CD4-positive, alpha-beta T cell treated with Interleukin-6 for 4 hours (primary cell): ENCODE measurements at regions not wholly inside any gene's neighbourhood (a gene's known extent, or its start where the extent isn't known, plus 50 kb on each side); places are given as distances from the start of the nearest gene placed in this dataset.
"Not testable (repeated sequence)": the region's sequence is repeated elsewhere in the genome, so short reads cannot be mapped to it uniquely, and the experiment has no call there.

Source experiments
- DNase-seq: peaks from one replicate; pipeline ENCODE4 v3.0.0-alpha.2; 2020; ENCODE audit warnings: mixed read lengths

GRCh38 chr2:4883375-4883774 is 808.8 kb upstream of the SOX11 start:
- DNase-seq: no peak

- DNase-seq: no peak
Measured at GRCh38 chr2:4884117-4884571, 808.0 kb upstream of the SOX11 start.

DNA sequence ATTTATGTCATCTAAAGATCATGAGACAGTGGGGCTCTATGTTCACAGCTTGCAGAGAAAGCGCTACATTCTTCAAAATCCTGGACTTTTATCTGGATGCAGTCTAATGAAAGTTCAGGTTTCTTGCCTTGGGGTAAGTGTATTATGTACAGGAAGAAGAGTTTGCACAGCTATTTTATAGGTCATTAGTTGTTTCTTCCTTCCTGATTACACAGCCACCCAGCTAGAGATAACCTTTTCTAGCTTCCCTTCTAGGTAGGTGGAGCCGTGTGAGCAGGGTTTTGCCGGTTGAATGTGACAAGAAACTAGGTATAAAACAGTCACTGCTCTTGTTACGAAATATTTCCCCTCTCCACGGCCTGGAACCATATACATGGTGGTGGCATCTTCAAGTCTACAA is 800.8 kb upstream of the SOX11 start:
- DNase-seq: no peak

GRCh38 chr2:4895371-4895770 is 796.8 kb upstream of the SOX11 start:
- no peak for DNase-seq

- DNase-seq: no peak
Measured at GRCh38 chr2:4898706-4899105, 793.5 kb upstream of the SOX11 start.

- no peak for DNase-seq
Measured at GRCh38 chr2:4900242-4900641, 791.9 kb upstream of the SOX11 start.

GRCh38 chr2:4900861-4901770 is 791.1 kb upstream of the SOX11 start:
- no peak for DNase-seq

- no peak for DNase-seq
Measured at GRCh38 chr2:4903656-4904348, 788.4 kb upstream of the SOX11 start.

- no peak for DNase-seq
Measured at GRCh38 chr2:4908461-4908860, 783.7 kb upstream of the SOX11 start.

DNA sequence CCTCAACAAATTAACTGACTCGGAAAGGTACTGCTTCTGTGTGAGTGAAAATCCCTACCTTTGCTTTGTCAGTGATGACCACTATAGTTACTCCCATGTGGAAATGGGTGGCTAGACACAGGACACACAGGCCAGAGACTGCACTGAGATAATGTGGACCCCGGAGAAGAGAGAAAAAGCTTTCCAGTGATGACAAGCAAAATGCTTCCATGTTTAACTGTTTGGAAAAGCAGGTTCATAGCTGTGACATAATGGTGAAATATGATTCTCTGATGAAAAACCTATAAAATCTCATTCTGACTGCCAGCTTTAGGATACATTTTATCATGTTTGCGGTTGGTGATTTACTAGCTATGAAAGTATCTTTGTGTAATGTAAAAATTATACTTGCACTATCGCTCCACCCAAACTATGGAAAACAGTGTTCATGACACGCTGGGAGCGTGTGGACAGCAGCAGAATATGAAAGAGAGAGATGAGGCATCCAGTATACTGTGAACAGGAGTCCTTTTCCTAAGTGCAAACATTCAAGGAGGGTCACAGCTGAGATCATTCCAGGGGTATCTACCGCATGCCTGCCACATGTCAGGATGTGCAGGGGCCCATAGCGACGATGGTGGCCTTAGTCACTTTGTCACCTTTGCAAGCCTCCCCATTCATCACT is 782.7 kb upstream of the SOX11 start:
- no peak for DNase-seq

DNA sequence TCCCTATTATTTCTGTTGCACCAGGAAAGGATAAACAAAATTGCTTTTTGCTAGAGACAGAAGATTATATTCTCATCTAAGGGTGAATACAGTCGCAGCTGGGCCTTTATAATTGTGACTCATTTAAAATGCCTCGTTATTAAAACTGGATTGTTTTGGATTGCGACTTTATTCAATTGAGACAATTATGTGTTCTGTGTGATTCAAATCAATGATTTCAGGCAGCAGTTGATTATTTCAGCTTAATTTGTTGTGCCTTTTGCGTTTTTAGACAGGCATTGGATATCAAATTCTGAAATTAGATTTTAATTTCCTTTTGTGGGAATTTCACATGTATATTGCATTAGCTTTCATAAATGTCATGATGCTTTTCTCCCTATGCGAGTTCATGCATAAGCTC is 778.1 kb upstream of the SOX11 start:
- no peak for DNase-seq

DNA sequence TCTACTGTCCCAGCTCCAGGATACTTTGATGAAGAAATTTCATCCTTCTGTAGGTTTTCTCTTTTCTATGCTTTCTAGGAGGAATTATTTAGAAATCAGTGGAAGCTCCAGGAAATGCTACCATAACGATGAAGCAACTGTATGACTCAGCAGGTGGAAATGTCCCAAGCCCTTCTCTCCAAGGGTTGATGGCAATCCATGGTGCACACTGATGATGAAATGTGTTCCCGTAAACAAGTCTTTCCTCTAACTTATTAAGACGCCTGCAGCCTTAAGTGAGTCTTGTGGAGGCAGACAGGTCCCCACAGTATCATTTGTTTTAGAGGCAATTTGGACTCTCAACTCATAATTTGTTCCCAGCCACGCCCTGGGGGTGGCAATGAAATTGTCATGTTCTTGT is 777.6 kb upstream of the SOX11 start:
- DNase-seq: no peak

DNA sequence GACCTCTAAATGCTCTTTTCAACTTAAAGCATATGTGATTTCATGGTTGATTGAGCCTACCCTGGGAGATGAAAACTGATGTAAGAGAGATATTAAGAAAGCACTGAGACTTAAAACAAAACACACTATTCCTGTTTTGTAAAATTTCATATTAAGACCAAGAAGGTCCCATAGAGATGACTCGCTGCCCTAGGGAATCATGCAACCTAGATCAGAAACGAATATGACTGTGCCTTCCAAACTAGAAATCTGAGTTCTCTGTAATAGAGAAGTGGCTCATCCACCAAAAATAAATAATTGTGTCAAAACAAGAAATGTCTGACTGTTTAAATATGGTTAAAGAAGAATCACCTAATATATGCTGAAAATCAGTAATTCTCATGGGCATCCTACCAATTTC is 776.8 kb upstream of the SOX11 start:
- no peak for DNase-seq

DNA sequence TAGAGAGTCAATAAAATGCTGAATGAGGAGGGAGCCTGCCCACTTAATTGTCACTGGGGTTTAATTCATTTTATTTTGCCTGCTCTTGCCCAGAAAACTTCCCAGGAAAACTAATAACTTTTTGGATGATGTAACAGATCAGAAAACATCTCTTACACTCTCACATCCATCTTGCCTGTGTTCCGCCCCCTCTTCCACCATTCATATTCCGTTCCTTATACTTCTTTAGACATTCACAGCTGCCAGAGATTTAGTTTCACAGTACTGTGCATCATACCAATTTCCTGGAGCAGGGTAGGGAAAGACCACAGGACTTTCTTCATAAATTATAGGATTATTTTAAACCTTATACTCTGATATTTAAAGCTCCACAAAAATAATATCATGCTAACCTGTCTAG is 776.1 kb upstream of the SOX11 start:
- no peak for DNase-seq

- DNase-seq: no peak
Measured at GRCh38 chr2:4930704-4931103, 761.5 kb upstream of the SOX11 start.

DNA sequence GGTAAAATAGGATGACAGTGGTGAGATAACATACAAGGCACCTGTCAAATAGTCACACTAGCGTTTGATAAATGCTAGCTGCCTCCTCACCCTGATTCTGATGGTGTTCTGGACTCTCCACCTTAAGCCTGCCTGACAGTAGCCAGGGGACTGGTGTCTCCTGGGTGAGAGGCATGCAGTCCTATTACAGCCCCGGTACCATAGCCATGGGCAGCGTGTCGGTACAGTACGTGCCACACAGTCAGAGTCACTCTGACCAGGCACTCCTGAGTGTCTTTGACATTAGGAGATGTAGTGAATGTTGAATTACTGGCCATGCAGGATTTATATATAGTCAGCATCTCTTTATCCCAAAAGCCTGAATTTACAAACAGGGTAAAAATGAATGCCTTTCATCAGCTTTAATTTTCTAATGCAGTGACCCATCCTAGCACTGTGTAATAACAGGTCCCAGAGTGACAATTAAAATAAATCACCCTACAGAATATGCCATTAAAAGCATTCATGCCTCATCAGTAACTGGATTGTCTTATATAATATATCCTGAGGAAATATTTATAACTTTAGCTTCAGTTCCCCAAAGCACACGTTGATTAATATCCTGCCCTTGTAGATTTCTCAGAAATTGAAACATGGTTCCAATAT is 760.3 kb upstream of the SOX11 start:
- DNase-seq: no peak

GRCh38 chr2:4935291-4935690 is 756.9 kb upstream of the SOX11 start:
- DNase-seq: not testable (repeated sequence)

DNA sequence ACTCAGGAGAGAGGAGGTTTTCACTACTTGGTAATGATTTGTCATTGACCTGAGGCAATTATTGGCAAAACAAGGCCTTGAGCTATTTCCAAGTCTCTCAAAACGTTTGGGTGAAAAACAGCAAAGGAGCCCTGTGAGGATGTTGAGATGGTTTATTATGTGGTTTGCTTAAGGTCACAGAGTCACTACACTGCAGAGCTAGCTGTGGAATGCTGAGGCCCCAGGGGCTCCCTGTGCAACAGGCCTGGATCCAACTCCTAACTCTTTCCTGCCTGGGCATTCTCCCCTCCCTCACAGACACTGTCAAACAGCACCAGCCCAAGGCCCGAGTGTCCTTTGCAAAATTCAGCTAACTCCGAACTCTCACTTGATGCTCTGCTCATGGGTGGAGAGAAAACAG is 754.6 kb upstream of the SOX11 start:
- no peak for DNase-seq

DNA sequence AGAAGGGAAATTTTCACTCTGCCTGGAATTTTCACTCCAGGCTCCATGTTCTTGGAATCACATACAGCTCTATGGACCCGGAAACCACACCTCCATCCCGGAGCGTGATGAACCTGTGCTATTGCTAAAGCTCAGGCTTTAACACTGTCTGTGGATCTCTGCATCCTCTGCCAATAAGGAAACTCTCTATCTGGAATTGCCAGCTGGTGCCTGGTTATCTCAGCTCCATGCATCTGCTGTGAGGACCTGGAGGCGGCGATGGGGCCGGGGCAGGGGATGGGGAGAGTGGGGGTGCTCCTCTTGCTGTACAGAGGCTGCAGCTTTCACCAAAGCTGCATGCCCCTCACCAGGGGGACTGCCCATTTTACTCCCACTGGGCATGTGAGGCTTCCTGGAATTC is 754.0 kb upstream of the SOX11 start:
- no peak for DNase-seq

- DNase-seq: no peak
Measured at GRCh38 chr2:4942441-4942840, 749.7 kb upstream of the SOX11 start.

DNA sequence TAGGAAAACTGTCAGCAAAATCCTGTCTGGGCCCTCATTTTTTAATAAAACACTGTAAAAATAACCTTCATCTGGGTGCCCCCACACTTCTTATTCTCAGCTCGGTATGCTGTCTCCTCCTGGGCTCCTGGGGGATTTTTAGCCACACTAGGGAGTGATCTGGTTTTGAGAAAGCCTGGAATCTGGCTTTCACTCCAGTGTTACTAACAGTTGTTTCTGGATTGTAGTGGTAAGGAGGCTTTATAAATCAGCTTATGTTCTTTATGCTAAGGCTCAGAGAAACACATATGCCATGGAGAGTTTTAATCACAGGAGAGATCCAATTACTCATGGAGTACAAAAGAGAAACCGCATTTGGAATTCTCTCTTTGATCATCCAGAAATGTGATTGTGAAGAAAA is 744.3 kb upstream of the SOX11 start:
- no peak for DNase-seq

- DNase-seq: no peak
Measured at GRCh38 chr2:4951368-4951767, 740.8 kb upstream of the SOX11 start.

DNA sequence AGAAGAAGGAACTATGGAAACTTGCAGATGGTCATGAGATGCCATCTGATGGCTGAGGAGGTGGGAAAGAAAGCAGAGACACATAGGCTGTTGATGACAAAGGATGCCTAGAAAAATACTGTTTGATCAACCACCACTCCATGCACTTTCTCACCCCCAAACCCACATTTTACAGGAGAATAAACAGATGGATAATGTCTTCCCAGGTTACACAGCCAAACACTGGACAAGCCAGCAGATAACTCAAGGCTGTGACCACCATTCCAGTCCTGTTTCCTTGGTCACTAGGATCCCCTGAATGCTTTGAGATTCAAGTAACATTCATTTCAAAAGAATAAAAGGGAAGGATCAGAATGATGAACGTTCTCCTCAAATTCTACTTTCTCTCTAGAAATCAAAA is 733.0 kb upstream of the SOX11 start:
- no peak for DNase-seq
